Endothelial cell of umbilical vein (primary cell): ENCODE measurements at regions not wholly inside any gene's neighbourhood (a gene's known extent, or its start where the extent isn't known, plus 50 kb on each side); places are given as distances from the start of the nearest gene placed in this dataset.

Experiments used
- CTCF ChIP-seq, 2 donors: IDR thresholded peaks; 1 replicate in 1 of 2; 2 replicates in 1 of 2; pipeline ENCODE4 v1.5.1; 2011; ENCODE audit warnings: low read length in 2 of 2, mild to moderate bottlenecking in 2 of 2, moderate library complexity in 2 of 2, control low read depth in 1 of 2, inconsistent platforms in 1 of 2, low read depth in 1 of 2; ENCODE audit not compliant: insufficient read depth in 1 of 2; ENCODE audit errors: extremely low read depth in 1 of 2
- EZH2 ChIP-seq: IDR thresholded peaks from 2 replicates; pipeline ENCODE4 v1.6.1; 2012; ENCODE audit warnings: borderline replicate concordance, low read depth, mild to moderate bottlenecking, moderate library complexity, low read length, inconsistent platforms; ENCODE audit not compliant: severe bottlenecking
- MAX ChIP-seq: IDR thresholded peaks from 2 replicates; pipeline ENCODE4 v1.6.1; 2011; ENCODE audit not compliant: insufficient read depth, insufficient read length
- POLR2A ChIP-seq: IDR thresholded peaks from 2 replicates; pipeline ENCODE4 v1.6.1; 2012; ENCODE audit warnings: low read depth, mild to moderate bottlenecking, control low read depth, low read length

DNA sequence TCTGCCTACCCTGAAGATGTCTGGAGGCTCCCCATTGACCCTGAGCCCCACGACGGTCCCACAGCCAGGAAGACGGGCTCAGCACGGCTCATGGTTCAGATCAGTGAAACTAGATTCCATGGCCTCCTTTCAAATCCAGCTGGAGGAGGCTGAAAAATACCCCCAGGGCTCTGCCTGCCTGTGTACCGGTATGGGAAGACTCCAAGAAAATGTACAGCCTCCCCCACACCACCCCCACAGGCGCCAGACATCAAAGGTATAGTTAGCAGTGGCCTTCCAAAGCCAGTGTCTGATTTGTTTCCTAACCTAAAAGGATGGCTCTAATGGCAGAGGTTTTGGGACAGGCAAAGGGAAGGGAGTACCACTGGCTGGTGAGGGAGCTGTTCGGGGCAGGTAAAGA is 86.2 kb upstream of the SNAP25 start:
- no peak for TF ChIP-seq CTCF (IDR thresholded peaks at IDR 0.05; ENCODE audit: extremely low read depth in 1 of 2, insufficient read depth in 1 of 2, low read depth in 1 of 2, low read length in 2 of 2)
- no peak for TF ChIP-seq POLR2A
- no peak for TF ChIP-seq MAX
- TF ChIP-seq EZH2, result no peak
